ENCODE measurements at regions not wholly inside any gene's neighbourhood (a gene's known extent, or its start where the extent isn't known, plus 50 kb on each side); places are given as distances from the start of the nearest gene placed in this dataset.

GRCh38 chr18:46256078-46256477 is 151.9 kb downstream of the HAUS1 start:
- DNase-seq (ENCODE audit: low read depth in 2 of 2): no peak
- TF ChIP-seq CTCF (IDR thresholded peaks at IDR 0.05; ENCODE audit: low read depth, low read length): no peak
- H3K4me3 ChIP-seq (replicated peaks in 1 of 2; ENCODE audit: low read depth in 2 of 2, low read length in 2 of 2): no peak overlapping the region

- TF ChIP-seq CTCF (IDR thresholded peaks at IDR 0.05; ENCODE audit: low read depth, low read length): no peak
- H3K4me3 ChIP-seq (replicated peaks in 1 of 2; ENCODE audit: low read depth in 2 of 2, low read length in 2 of 2): no peak overlapping the region
- no peak for DNase-seq (ENCODE audit: low read depth in 2 of 2)
Measured at GRCh38 chr18:46257366-46257765, 153.2 kb downstream of the HAUS1 start.

GRCh38 chr18:46260016-46260878 is 156.1 kb downstream of the HAUS1 start:
- TF ChIP-seq CTCF (IDR thresholded peaks at IDR 0.05; ENCODE audit: low read depth, low read length): no peak
- peak; percentile 32 to 74 for DNase-seq (ENCODE audit: low read depth in 2 of 2)
- no peak overlapping the region for H3K4me3 ChIP-seq (replicated peaks in 1 of 2; ENCODE audit: low read depth in 2 of 2, low read length in 2 of 2)

DNA sequence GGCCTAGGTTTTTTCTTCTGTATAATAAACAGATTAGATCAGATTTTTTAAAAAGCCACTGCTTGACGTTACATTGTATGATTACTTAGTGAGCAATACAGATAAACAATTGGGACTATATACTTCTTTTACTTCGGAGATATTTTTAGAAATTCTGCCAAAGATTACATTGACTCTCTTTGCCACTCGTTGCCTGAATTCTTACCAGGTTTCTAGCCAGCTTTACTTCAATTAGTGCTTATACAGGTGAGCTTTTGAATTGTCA is 156.6 kb downstream of the HAUS1 start:
- DNase-seq (ENCODE audit: low read depth in 2 of 2): peak in 1 of 2 donors; percentile 46
- TF ChIP-seq CTCF (IDR thresholded peaks at IDR 0.05; ENCODE audit: low read depth, low read length): no peak

GRCh38 chr18:46261799-46262198 is 157.6 kb downstream of the HAUS1 start:
- TF ChIP-seq CTCF (IDR thresholded peaks at IDR 0.05; ENCODE audit: low read depth, low read length): no peak

More for the DNA sequence above, 156.6 kb downstream of the HAUS1 start:
- H3K4me3 ChIP-seq (replicated peaks in 1 of 2; ENCODE audit: low read depth in 2 of 2, low read length in 2 of 2): no peak overlapping the region

GRCh38 chr18:46262856-46263255 is 158.7 kb downstream of the HAUS1 start:
- no peak for DNase-seq (ENCODE audit: low read depth in 2 of 2)
- H3K4me3 ChIP-seq (replicated peaks in 1 of 2; ENCODE audit: low read depth in 2 of 2, low read length in 2 of 2): no peak overlapping the region
- no peak for TF ChIP-seq CTCF (IDR thresholded peaks at IDR 0.05; ENCODE audit: low read depth, low read length)

More at GRCh38 chr18:46261799-46262198, 157.6 kb downstream of the HAUS1 start:
- DNase-seq (ENCODE audit: low read depth in 2 of 2): peak in 1 of 2 donors; percentile 17
- H3K4me3 ChIP-seq (replicated peaks in 1 of 2; ENCODE audit: low read depth in 2 of 2, low read length in 2 of 2): no peak overlapping the region

GRCh38 chr18:46264255-46264654 is 160.1 kb downstream of the HAUS1 start:
- peak; percentile 15 for TF ChIP-seq CTCF (IDR thresholded peaks at IDR 0.05; ENCODE audit: low read depth, low read length)
- H3K4me3 ChIP-seq (replicated peaks in 1 of 2; ENCODE audit: low read depth in 2 of 2, low read length in 2 of 2): no peak overlapping the region
- peak; percentile 78 to 87 for DNase-seq (ENCODE audit: low read depth in 2 of 2)
